ENCODE measurements at regions not wholly inside any gene's neighbourhood (a gene's known extent, or its start where the extent isn't known, plus 50 kb on each side); places are given as distances from the start of the nearest gene placed in this dataset.

DNA sequence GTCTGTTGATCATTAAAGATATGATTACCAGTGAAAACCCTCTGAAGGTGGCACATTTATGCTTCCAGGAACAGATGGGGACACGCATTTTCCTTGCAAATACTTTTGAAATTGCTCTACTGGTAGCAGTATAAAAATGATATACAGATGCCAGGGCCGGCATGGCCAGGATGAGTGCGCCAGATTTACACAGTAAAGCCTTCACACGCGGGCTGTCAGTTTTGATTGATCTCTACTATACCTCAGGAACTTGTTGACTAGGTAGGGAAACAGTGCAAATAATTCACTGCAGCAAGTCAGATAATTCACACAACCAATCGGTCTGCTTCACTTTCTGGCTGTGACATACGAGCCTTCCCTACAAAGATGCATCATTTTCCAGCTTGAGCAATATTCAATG, 123.2 kb upstream of the BARHL2 start:
- TF ChIP-seq, protein P1, sequence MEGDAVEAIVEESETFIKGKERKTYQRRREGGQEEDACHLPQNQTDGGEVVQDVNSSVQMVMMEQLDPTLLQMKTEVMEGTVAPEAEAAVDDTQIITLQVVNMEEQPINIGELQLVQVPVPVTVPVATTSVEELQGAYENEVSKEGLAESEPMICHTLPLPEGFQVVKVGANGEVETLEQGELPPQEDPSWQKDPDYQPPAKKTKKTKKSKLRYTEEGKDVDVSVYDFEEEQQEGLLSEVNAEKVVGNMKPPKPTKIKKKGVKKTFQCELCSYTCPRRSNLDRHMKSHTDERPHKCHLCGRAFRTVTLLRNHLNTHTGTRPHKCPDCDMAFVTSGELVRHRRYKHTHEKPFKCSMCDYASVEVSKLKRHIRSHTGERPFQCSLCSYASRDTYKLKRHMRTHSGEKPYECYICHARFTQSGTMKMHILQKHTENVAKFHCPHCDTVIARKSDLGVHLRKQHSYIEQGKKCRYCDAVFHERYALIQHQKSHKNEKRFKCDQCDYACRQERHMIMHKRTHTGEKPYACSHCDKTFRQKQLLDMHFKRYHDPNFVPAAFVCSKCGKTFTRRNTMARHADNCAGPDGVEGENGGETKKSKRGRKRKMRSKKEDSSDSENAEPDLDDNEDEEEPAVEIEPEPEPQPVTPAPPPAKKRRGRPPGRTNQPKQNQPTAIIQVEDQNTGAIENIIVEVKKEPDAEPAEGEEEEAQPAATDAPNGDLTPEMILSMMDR (IDR thresholded peaks at IDR 0.05), result no peak
- TF ChIP-seq POLR2A (IDR thresholded peaks at IDR 0.05), result no peak
- TF ChIP-seq POLR2AphosphoS5 (IDR thresholded peaks at IDR 0.05), result no peak

Data from upper lobe of left lung (tissue), 4 donors.